GM15510 (cell line): ENCODE measurements at regions not wholly inside any gene's neighbourhood (a gene's known extent, or its start where the extent isn't known, plus 50 kb on each side); places are given as distances from the start of the nearest gene placed in this dataset.

Source experiments
- POLR2A ChIP-seq: IDR thresholded peaks from 3 replicates; pipeline ENCODE4 v1.6.1; 2011; ENCODE audit warnings: borderline replicate concordance; ENCODE audit not compliant: insufficient read length; ENCODE audit errors: extremely low read depth

DNA sequence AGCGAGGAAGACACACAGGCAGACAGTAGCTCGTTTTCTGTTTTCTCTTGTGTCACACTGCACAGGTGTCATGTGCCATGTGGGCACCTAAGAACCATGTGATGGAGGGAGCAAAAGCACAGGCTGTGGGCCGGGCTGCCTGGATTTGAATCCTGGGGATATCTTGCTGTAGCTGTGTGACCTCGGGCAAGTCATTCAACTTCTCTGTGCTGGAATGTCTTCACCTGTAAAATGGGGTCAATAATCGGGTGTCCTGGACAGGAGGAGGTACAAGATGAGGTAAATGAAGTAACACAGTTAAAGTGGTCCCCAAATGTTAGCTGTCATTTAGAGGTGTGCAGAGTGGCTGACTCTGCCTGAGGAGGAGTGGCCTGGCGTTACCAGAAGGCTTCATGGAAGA lies 246.9 kb downstream of the RPS24 start:
- TF ChIP-seq POLR2A = no peak

DNA sequence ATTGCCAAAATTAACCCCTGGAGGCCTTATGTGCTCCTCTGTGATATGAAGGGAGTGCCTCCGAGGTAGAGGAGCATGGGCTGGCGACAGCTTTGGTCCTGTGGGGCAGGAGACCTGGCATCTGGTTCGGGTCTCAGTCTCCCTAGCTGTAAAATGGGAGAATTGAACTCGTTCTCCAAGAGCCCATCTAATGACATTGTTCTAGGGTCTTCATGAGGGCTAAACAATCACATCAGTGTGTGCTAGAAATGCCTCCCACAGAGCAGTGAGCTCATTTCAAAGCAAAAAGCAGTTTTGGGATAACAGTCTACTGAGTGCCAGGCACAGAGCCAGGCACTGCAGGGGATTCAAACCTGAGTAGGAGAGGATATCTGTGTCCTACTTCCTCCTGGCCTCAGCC lies 248.0 kb downstream of the RPS24 start:
- no peak for TF ChIP-seq POLR2A

DNA sequence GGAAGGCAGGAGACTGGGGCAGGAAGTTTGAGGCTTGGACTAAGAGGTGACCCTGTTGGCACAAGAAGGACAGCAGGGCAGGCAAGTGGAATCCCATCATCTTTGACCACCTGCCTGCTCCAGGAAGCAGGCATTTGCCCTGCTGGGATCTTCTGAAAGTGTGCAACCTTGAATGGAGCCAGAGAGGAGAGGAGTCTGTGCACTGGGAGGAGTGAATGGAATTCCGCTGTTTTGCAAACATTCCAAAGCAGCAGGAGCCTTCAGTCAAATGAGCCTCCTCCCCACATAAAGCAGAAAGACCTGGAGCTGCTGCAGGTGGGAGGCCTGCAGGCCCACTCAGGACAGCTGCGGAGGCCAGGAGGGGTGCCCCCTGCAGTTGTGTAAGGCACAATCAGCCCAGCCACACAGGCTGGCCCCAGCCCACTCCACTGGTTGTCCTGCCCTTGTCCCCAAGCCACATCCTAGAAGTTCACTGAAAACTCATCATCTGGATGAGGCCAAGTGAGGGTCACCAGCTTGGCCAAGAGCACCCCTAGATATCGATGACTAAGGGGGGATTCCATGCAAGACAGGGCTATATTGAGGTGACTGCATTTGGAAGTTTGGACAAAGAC lies 249.5 kb downstream of the RPS24 start:
- TF ChIP-seq POLR2A = no peak

- no peak for TF ChIP-seq POLR2A
These were observed 250.7 kb downstream of the RPS24 start for GRCh38 chr10:78284381-78284780.

DNA sequence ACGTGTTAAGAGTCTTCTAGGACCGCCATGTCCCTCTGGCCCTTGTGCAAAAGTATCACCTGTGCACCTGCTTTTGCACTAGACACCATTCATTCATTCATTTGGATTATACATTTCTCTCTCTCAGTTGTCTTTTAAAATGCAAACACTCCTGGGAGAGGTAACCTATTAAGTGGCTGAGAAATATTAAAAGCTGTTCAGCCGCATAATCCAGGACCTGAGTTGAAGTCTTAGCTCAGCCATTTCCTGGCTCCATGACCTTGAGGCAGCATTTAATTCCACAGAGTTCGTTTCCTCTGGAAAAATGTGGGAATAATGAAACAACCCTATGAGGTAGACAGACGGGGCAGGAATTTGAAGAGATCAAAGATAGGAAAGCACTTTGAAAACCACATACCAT lies 251.6 kb downstream of the RPS24 start:
- no peak for TF ChIP-seq POLR2A

- no peak for TF ChIP-seq POLR2A
These were observed 252.5 kb downstream of the RPS24 start for GRCh38 chr10:78286186-78286585.

DNA sequence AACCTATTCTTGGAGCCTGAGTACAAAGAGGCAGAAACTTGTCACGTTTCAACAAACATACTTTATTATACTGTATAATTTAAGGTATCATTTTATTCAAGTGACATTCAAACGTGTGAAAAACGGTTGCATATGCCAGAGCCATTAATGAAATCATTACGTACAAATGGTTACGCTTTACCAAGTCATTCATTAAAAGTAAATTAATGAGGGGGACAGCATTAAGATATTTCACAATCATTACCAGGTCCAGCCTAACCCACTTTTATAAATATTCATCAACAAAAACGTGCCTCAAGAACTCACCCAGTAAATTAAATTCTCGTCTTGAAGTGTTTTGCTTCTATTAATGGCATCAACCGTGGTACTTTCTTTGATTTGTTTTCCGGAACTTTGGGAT lies 253.0 kb downstream of the RPS24 start:
- no peak for TF ChIP-seq POLR2A

- no peak for TF ChIP-seq POLR2A
These were observed 254.0 kb downstream of the RPS24 start for GRCh38 chr10:78287618-78288017.

DNA sequence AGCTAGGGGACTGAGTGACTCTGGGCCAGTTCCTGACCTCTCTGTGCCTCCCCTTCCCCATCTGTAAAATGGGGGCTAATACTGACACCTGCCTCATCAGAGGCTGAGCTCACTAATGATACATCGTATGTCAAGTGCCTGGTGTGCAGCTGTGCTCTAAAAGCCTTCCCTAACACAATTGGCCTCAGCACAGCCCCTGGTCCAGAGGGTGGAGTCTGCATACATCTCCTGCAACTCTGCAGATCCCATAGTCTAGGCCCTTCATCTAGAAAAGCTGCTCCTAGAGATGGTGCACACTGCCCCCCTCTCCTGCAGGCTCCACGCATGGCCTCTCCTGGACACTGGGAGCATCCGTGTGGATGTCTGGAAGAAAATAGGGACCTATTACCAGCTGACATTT lies 255.0 kb downstream of the RPS24 start:
- no peak for TF ChIP-seq POLR2A

DNA sequence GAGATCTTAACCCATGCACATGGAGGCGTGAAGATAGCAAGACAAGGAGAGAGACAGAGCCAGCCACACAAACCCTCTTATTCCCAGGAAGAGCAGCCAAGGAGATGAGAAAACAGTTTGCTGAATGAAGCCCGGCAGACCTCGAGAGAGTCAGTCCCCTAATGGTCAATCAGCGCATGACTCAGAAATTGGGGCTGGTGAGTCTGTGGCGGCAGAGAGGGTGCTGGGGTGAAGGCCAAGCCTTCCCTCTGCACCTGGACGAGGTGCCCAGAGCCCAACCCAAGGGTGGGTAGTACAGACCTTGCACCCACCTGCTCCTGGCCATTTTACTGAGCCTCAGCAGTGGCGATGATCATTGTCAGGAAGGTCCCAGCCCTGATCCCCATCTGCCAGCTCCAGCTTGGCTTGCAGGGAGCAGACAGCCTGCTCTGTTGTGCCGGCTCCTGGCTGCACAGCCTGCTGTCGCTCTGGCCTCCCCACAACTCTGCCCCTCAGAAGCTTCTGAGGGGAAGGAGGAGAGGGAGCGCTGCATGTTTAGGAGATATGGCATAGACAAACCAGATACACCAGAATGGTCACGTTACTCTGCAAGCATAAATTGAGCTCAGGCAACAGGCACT lies 256.6 kb downstream of the RPS24 start:
- no peak for TF ChIP-seq POLR2A

- TF ChIP-seq POLR2A = no peak
These were observed 258.1 kb downstream of the RPS24 start for GRCh38 chr10:78291722-78292121.

DNA sequence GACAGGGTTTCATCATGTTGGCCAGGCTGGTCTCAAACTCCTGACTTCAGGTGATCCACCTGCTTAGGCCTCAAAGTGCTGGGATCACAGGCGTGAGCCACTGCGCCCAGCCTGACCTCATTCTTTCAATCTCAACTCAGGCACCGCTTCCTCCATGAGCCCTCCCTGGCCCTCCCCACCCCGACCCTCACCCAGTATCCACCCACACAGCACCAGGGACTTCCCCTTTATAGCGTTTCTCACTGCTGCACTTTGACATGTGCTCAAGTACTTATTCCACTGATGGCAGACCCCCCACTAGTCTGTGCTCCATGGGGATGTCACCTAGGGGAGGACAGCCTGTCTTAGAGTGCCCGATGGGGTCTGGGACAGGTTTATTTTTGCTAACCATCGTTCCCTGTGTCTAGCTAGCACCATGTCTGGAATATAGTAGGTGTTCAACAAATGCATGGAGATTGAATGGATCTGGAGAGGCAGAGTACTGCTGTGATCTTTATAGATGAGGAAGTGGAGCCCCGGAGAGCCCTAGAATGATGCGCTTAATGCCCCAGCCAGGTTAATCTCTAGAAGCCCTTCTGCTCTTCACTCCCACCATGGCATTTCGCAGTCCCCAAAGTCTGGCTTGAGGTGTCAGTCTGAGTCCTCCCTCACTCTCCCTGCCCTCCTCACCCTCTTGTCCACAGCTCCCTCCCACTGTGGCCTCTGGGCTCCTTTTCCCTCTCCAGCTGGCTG lies 258.8 kb downstream of the RPS24 start:
- no peak for TF ChIP-seq POLR2A

DNA sequence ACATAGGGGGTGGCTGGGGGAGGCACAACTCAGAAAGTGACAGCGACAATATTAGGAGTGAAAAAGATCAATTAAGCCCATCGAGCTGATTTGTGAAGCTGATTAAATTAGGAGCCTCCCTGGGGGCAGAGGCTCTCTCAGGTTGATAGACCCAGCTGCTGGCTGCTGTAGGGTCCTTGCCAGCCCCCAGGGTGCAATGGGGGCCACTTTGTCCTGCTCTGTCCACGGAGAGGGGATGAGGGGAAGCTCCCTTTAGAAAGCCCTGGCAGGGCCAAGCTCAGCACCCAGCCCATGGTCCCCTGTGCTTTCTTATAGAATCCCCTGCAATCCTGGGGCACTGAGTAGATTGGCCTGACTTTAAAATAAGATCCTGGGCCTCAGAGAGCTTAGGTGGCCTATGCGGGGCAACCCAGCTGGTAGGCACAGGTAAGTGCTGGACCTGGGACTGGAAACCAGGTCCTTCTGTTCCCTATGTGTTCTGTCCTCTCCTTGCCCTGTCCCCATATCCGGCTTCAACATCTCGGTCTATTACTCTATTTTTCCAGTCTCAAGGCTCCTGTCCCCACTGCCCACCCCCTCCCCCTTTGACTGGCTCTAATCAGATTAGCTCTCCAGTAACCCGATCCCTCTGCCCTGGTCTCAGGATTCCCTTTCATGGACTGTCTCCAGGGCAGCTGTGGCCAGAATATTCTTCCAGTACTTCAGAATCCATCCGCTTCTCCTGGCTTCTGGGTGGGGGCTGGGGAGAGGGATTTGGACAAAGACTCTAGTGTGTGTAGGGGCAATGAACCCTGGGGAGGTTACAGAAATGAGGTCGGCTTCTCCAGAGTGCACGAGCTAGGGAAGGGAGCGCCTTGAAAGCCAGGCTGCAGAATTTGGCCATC lies 259.6 kb downstream of the RPS24 start:
- TF ChIP-seq POLR2A = no peak

- TF ChIP-seq POLR2A = no peak
These were observed 261.6 kb downstream of the RPS24 start for GRCh38 chr10:78295242-78295641.

DNA sequence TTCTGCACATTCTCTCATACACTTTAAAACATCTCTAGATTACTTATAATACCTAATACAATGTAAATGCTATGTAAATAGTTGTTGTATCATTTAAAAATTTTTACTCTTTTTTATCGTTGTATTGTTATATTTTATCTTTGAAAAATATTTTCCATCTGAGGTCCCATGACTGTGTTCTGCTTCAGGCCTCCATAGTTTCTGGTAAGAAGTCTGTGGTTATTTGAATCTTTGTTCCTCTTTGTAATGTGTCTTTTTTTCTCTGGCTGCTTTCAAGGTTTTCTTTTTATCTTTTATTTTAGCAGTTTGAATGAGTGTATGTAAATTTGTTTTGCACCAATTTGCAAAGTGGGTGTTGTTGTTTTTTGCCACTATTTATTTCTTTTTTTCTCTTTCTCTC lies 263.1 kb downstream of the RPS24 start:
- no peak for TF ChIP-seq POLR2A
